ENCODE measurements at regions not wholly inside any gene's neighbourhood (a gene's known extent, or its start where the extent isn't known, plus 50 kb on each side); places are given as distances from the start of the nearest gene placed in this dataset.

GRCh38 chr5:90056911-90057705 lies 352.4 kb downstream of the CETN3 start:
- TF ChIP-seq MAZ (IDR thresholded peaks at IDR 0.05; ENCODE audit: borderline replicate concordance, low read depth, low read length) (no peak), RAD21 (IDR thresholded peaks at IDR 0.05; ENCODE audit: low read length) (no peak), RCOR1 (IDR thresholded peaks at IDR 0.05; ENCODE audit: insufficient replicate concordance, low read length) (no peak)
- TF ChIP-seq, protein P1, sequence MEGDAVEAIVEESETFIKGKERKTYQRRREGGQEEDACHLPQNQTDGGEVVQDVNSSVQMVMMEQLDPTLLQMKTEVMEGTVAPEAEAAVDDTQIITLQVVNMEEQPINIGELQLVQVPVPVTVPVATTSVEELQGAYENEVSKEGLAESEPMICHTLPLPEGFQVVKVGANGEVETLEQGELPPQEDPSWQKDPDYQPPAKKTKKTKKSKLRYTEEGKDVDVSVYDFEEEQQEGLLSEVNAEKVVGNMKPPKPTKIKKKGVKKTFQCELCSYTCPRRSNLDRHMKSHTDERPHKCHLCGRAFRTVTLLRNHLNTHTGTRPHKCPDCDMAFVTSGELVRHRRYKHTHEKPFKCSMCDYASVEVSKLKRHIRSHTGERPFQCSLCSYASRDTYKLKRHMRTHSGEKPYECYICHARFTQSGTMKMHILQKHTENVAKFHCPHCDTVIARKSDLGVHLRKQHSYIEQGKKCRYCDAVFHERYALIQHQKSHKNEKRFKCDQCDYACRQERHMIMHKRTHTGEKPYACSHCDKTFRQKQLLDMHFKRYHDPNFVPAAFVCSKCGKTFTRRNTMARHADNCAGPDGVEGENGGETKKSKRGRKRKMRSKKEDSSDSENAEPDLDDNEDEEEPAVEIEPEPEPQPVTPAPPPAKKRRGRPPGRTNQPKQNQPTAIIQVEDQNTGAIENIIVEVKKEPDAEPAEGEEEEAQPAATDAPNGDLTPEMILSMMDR (conservative IDR thresholded peaks at IDR 0.05; ENCODE audit: low read depth, low read length) = no peak
